ENCODE measurements at regions not wholly inside any gene's neighbourhood (a gene's known extent, or its start where the extent isn't known, plus 50 kb on each side); places are given as distances from the start of the nearest gene placed in this dataset.

- TF ChIP-seq GATA3 (IDR thresholded peaks at IDR 0.05; ENCODE audit: low read depth, low read length): no peak
- TF ChIP-seq GATA2 (IDR thresholded peaks at IDR 0.05; ENCODE audit: low read depth, low read length): no peak
Observed at GRCh38 chr20:10902174-10902573, 228.4 kb upstream of the JAG1 start.

Measured in SH-SY5Y (cell line).